Erythroblast (primary cell): ENCODE measurements at regions not wholly inside any gene's neighbourhood (a gene's known extent, or its start where the extent isn't known, plus 50 kb on each side); places are given as distances from the start of the nearest gene placed in this dataset.

Source experiments
- GATA1 ChIP-seq: IDR thresholded peaks from 2 replicates; pipeline ENCODE4 v1.6.1; 2011; ENCODE audit warnings: low read depth, mild to moderate bottlenecking, control low read depth, low read length, moderate library complexity
- POLR2A ChIP-seq: IDR thresholded peaks from 2 replicates; pipeline ENCODE4 v1.6.1; 2011; ENCODE audit warnings: mild to moderate bottlenecking, low read length

GRCh38 chr1:173354937-173355280 lies 122.2 kb upstream of the PRDX6 start:
- TF ChIP-seq POLR2A (no peak), GATA1 (no peak)
